ENCODE measurements at regions not wholly inside any gene's neighbourhood (a gene's known extent, or its start where the extent isn't known, plus 50 kb on each side); places are given as distances from the start of the nearest gene placed in this dataset.
"Not testable (repeated sequence)": the region's sequence is repeated elsewhere in the genome, so short reads cannot be mapped to it uniquely, and the experiment has no call there.

GRCh38 chr5:71821029-71821428 is 102.0 kb downstream of the CARTPT start:
- no peak for DNase-seq (ENCODE audit: low read depth in 3 of 3, low spot score in 2 of 3)

DNA sequence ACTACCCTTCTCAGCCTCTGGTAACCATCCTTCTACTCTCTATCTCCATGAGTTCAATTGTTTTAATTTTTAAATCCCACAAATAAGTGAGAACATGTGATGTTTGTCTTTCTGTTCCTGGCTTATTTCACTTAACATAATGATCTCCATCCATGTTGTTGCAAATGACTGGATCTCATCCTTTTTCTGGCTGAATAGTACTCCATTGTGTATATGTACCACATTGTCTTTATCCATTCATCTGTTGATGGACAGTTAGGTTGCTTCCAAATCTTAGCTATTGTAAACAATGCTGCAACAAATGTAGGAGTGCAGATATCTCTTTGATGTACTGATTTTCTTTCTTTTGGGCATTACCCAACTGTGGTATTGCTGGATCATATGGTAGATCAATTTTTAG is 103.0 kb downstream of the CARTPT start:
- not testable (repeated sequence) for DNase-seq (ENCODE audit: low read depth in 3 of 3, low spot score in 2 of 3)

DNA sequence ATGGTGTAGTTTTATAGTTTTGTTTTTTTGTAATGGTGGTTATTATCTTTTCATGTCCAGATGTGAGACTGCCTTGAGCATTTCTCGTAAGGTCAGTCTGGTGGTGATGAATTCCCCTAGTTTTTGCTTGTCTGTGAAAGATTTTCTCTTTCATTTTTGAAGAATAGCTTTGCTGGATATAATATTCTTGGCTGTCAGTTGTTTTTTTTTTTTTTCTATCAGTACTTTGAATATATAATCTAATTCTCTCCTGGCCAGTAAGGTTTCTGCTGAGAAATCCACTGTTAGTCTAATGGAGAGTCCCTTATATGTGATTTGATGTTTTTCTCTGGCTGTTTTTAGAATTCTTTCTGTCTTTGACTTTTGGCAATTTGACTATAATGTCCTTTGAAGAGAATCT is 106.9 kb downstream of the CARTPT start:
- no peak for DNase-seq (ENCODE audit: low read depth in 3 of 3, low spot score in 2 of 3)

GRCh38 chr5:71828291-71829040 is 109.4 kb downstream of the CARTPT start:
- DNase-seq (ENCODE audit: low read depth in 3 of 3, low spot score in 2 of 3), result no peak

DNA sequence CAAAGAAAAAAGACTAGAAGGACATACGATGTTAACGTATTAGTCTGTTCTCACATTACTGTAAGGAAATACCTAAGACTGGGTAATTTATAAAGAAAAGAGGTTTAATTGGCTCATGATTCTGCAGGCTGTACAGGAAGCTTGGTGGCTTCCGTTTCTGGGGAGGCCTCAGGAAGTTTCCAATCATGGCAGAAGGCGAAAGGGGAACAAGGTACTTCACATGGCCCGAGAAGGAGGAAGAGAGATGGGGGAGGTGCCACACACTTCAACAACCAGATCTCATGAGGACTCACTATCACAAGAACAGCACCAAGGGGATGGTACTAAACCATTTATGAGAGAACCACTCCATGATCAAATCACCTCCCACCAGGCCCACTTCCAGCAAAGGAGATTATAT is 110.1 kb downstream of the CARTPT start:
- no peak for DNase-seq (ENCODE audit: low read depth in 3 of 3, low spot score in 2 of 3)

- DNase-seq (ENCODE audit: low read depth in 3 of 3, low spot score in 2 of 3), result no peak
These were observed 111.8 kb downstream of the CARTPT start for GRCh38 chr5:71830681-71831539.

GRCh38 chr5:71832812-71833715 is 114.0 kb downstream of the CARTPT start:
- DNase-seq (ENCODE audit: low read depth in 3 of 3, low spot score in 2 of 3), result no peak

- no peak for DNase-seq (ENCODE audit: low read depth in 3 of 3, low spot score in 2 of 3)
These were observed 115.5 kb downstream of the CARTPT start for GRCh38 chr5:71834601-71835000.

DNA sequence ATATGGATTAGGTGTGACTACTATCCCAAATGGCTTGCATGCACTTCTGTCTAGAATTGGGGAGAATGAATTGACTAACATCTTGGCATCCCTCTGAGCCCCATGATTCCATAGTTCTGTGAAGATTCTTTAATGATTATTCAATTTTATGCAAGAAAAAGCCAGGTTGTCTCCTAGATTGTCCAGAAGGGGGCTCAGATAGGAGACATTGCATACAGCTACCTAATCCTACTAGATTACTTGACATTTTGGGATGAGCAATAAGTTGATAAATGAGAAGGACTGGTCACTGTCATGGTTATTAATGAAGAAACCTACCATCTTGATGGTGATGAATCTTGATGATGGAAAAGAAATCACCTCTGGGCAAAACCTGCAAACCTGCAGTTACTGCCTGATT is 117.0 kb downstream of the CARTPT start:
- no peak for DNase-seq (ENCODE audit: low read depth in 3 of 3, low spot score in 2 of 3)

- no peak for DNase-seq (ENCODE audit: low read depth in 3 of 3, low spot score in 2 of 3)
These were observed 117.6 kb downstream of the CARTPT start for GRCh38 chr5:71836559-71837112.

DNA sequence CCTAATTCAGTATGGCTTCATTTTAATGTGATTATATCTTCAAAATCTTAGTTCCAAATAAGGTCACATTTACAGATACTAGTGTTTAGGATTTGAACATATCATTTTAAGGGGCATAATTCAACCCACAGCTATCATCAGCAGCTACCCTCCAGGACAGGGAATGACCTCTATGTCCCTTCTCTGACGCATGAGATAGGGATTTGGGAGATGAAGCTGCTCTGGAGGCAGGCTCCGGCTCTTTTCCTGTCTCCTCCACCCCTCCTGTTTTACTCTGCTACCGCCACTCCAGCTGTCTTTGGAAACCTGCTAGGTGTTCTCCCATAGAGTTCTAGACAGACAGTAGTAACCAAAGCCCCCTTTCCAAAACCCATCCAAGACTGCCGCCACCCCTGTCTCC is 119.2 kb downstream of the CARTPT start:
- no peak for DNase-seq (ENCODE audit: low read depth in 3 of 3, low spot score in 2 of 3)

DNA sequence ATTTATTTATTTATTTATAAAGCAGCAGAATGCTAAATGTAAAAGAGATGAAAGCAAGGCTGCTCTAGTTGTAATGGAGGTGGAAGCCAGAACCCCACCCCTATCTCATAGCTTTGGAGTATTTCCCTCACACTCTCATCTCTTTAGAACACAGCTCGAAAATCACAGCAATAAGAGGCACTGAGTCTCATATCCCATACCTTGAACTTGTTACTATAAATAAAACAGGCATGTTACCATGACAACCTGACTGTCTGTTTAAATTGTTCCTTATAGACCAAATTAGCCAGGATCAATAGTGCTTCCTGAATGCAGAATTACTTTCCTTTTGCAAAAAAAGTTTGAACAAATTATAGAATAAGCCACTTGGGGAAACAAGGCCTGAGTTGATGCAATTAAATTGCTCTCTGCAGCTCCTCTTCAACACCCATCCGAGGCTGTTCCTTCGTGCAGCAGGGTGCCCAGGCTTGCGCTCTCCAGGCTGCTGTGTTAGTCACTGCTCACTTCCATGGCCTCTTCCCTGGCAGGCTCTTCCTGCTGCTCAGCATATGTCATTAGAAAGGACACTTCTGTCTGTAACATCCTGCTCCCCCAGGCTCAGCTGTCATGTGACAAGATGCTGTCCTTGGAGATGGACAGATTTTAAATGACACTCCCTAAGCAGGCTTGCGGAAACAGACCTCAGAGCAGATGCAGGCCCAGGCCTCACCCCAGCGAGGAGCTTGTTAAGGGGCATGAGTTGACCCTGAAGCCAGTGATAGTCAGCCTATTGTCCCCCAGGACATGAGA is 120.2 kb downstream of the CARTPT start:
- no peak for DNase-seq (ENCODE audit: low read depth in 3 of 3, low spot score in 2 of 3)

DNA sequence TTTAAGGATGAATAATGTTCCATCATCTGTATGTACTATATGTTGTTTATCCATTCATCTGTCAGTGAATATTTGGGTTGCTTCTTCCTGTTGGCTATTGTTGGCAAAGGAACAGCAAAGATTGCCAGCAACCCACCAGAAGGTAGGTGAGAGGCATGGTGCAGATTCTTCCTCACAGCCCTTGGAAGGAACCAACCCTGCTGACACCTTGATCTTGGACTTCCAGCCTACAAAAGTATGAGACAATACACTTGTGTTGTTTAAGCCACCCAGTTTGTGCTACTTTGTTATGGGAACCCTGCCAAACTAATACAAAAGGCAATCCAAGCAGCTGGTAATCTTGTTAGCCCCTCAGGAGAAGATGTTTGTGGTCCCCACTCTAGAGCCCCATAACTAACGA is 122.0 kb downstream of the CARTPT start:
- no peak for DNase-seq (ENCODE audit: low read depth in 3 of 3, low spot score in 2 of 3)

- DNase-seq (ENCODE audit: low read depth in 3 of 3, low spot score in 2 of 3), result no peak
These were observed 124.0 kb downstream of the CARTPT start for GRCh38 chr5:71843111-71843510.

DNA sequence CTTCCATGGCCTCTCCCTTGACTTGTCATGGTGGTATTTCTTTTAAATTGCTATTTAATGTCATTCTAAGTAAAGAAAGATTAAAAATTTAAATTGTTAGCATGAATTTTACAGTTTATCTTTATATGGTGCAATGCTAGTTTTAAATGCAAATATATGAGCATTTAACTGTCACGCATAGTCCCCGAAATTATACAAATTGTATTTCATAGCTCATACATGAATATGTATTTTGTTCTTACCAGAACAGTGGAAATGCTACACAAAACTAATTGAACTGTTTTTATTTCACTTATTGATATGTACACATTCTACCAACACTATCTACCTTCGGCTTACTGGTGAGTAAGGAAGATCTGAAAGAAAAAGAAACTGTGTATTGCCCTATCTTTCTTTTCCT is 125.8 kb downstream of the CARTPT start:
- DNase-seq (ENCODE audit: low read depth in 3 of 3, low spot score in 2 of 3), result no peak

- DNase-seq (ENCODE audit: low read depth in 3 of 3, low spot score in 2 of 3), result no peak
These were observed 140.4 kb downstream of the CARTPT start for GRCh38 chr5:71859515-71859914.

DNA sequence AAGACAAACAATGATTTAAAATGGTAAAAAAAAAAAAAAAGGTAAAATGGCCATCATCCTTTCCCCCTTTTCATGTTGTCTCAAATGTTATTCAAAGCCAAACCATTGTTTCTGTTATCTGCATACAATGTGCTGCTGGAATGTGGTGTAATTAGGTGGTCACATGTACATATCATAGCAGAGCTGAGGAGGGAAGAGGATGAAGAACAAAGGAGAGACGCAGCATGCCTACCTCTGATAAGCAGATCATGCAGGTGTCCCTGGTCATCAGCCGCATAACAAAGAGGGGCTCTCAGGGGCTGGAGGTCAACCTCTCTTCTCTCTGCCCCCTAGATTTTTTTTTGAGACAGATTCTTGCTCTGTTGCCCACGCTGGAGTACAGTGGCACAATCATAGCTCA is 141.0 kb downstream of the CARTPT start:
- DNase-seq (ENCODE audit: low read depth in 3 of 3, low spot score in 2 of 3), result no peak

- no peak for DNase-seq (ENCODE audit: low read depth in 3 of 3, low spot score in 2 of 3)
These were observed 142.6 kb downstream of the CARTPT start for GRCh38 chr5:71861682-71862081.

DNA sequence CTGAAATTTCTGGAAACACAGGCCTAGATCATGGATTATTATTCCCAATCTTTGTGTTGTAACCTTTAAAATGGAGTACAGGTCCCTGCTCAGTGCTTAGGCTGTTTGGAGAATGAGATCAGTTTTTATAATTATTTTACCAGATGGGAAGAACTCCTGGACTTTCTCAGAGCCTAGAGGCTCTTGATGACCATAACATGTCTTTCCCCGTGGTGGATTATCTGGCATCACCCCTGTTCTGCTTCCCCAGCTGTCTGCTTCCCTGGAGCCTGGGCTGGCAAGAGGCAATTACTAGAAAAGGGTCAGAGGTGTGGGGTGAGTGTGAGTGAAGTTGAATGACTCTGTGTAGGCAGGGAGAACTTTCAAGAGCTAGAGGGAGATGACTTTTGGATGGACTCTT is 143.0 kb downstream of the CARTPT start:
- no peak for DNase-seq (ENCODE audit: low read depth in 3 of 3, low spot score in 2 of 3)

DNA sequence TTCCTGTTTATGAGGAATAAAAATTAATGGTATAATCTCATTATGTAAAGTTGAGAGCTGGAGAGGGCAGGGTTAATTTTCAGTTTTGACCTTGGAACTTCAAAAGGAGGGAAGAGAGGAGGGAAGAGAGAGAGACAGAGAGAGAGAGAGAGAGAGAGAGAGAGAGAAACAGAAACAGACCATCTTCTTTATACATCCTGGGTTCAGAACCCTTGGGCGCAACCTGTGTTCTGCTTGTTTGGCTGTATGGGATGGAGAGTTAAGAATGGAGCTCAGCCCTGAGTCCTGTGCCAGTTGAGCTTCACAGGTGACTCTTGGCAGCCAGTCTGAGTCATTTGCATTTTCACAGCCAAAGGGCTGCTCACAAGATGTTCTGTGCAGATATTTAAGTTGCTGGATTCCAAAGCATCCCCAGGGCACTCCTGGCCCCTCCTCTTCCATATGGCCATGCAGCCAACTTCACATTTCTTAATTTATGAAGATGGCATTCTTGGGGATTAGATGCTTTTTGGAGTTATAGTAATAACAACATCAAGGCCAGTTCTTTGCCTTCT is 143.5 kb downstream of the CARTPT start:
- no peak for DNase-seq (ENCODE audit: low read depth in 3 of 3, low spot score in 2 of 3)

All from right renal cortex interstitium (tissue), 3 donors.